ENCODE measurements at regions not wholly inside any gene's neighbourhood (a gene's known extent, or its start where the extent isn't known, plus 50 kb on each side); places are given as distances from the start of the nearest gene placed in this dataset.

DNA sequence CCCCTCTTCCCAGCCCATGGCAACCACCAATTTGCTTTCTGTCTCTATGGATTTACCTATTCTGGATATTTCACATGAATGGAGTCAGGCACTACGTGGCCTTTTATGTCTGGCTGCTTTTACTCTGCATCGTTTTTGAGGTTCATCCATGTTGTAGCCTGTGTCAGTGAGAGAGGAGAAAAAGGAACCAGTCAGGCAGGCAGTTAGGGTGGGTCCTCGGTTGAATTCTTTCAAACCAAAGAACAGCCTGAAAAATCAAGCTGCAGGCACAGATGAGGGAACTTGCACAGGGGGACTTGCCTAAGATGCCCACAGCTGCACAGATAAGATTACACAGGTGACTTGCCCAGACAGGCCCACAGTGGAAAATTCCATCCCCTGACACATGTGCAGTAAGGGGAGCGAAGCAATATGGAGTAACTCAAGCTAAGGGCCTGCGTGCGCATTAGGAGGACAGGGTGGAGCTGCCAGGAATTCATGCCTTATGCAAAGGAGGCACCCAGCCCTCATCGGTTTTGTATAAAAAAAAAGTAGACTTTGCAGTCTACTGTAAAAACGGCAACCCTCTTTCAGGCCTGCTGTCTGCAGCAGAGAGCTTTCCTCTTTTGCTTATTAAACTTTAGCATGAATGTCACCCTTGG, 152.4 kb upstream of the RFLNA start:
- no TSS peak for BruUV-seq (replicated peaks)
- Histone ChIP-seq H4K20me1 (replicated peaks; ENCODE audit: control insufficient read depth, insufficient read depth, low read length) (no peaks in the 10 kb centered on the region), H3K4me3 (no peak overlapping the region), H3K27ac (ENCODE audit: extremely low read depth, low read depth, low read length) (no peak overlapping the region), H2AFZ (ENCODE audit: low read depth, low read length) (no peak overlapping the region), H3K9me1 (ENCODE audit: control insufficient read depth, insufficient read depth, low read length) (no peaks in the 10 kb centered on the region), H3K4me2 (ENCODE audit: insufficient read depth, low read length) (no peak overlapping the region), H3K79me2 (ENCODE audit: control insufficient read depth, insufficient read depth, low read length) (no peaks in the 10 kb centered on the region), H3K9me3 (replicated peaks; ENCODE audit: control insufficient read depth, insufficient read depth, low read depth, low read length) (peaks cover 7% of the 10 kb centered on the region; the same call in 1 of the 2 replicates), H3K36me3 (ENCODE audit: control insufficient read depth, insufficient read depth, low read length) (no peaks in the 10 kb centered on the region), H3K9ac (ENCODE audit: insufficient read depth in 1 of 2, low read depth in 2 of 2, low read length in 2 of 2) (no peak overlapping the region), H3K4me1 (replicated peaks in 1 of 2; ENCODE audit: control insufficient read depth in 2 of 2, insufficient read depth in 2 of 2, low read length in 2 of 2) (no peaks in the 10 kb centered on the region; a peak in 1 of 5 replicates), H3K27me3 (ENCODE audit: control insufficient read depth in 2 of 2, insufficient read depth in 2 of 2, low read length in 2 of 2) (peaks cover 6 to 20% of the 10 kb centered on the region in 2 experiments; a peak in 4 of 5 replicates)
- no peak for ATAC-seq
- 6% methylated on average over 8 of the region's 8 CpGs for WGBS (ENCODE audit: insufficient coverage, low coverage, missing lambda C conversion rate)
- POLR2A ChIA-PET: interaction anchor here (0.6 to 1.1 kb wide), 3 partner anchors 81 to 1362 kb away, joined by 3 read pairs; no protein-coding TSS in a partner anchor
- FAIRE-seq: no peak
- in situ Hi-C loops (cut with MboI): no loop called here
- no peak for DNase-seq (ENCODE audit: extremely low read depth in 1 of 4, low spot score in 3 of 4)
- intact Hi-C loops (cut with micrococcal nuclease): no loop called here
- CTCF ChIA-PET (ENCODE audit: low intra/inter-chr PET ratio): no interaction called here
- TF ChIP-seq ZNF347 (CRISPR knock-in tag; IDR thresholded peaks at IDR 0.05; ENCODE audit: low read depth) (no peak), U2AF2 (optimal IDR thresholded peaks at IDR 0.05; ENCODE audit: low read depth, low read length) (no peak), ZNF76 (CRISPR knock-in tag; IDR thresholded peaks at IDR 0.05; ENCODE audit: borderline replicate concordance) (no peak), CBX5 (IDR thresholded peaks at IDR 0.05; ENCODE audit: borderline replicate concordance, low read depth) (peak; percentile 75; the same call in 1 of the 2 replicates), MTA1 (IDR thresholded peaks at IDR 0.05; ENCODE audit: borderline replicate concordance) (no peak), ZBTB40 (IDR thresholded peaks at IDR 0.05) (no peak), ZBTB40 (CRISPR knock-in tag; IDR thresholded peaks at IDR 0.05) (no peak), CBX3 (IDR thresholded peaks at IDR 0.05; ENCODE audit: borderline replicate concordance in 1 of 2, low read length in 2 of 2) (peak in 1 of 2 experiments; percentile 87; a peak in 2 of 3 replicates), BCL6 (CRISPR knock-in tag; IDR thresholded peaks at IDR 0.05) (no peak), KLF1 (tag; IDR thresholded peaks at IDR 0.05) (no peak), SUPT5H (IDR thresholded peaks at IDR 0.05) (no peak), ZFP36 (IDR thresholded peaks at IDR 0.05; ENCODE audit: low read depth, low read length, partially characterized antibody) (peak; percentile 89), ZNF311 (CRISPR knock-in tag; IDR thresholded peaks at IDR 0.05) (no peak), TARDBP (IDR thresholded peaks at IDR 0.05) (no peak)
- TF ChIP-seq, protein P1, sequence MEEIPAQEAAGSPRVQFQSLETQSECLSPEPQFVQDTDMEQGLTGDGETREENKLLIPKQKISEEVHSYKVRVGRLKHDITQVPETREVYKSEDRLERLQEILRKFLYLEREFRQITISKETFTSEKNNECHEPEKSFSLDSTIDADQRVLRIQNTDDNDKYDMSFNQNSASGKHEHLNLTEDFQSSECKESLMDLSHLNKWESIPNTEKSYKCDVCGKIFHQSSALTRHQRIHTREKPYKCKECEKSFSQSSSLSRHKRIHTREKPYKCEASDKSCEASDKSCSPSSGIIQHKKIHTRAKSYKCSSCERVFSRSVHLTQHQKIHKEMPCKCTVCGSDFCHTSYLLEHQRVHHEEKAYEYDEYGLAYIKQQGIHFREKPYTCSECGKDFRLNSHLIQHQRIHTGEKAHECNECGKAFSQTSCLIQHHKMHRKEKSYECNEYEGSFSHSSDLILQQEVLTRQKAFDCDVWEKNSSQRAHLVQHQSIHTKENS (CRISPR knock-in tag; IDR thresholded peaks at IDR 0.05): no peak
